PFSK-1 (cell line): ENCODE measurements at regions not wholly inside any gene's neighbourhood (a gene's known extent, or its start where the extent isn't known, plus 50 kb on each side); places are given as distances from the start of the nearest gene placed in this dataset.

ENCODE experiments used
- FOXP2 ChIP-seq: optimal IDR thresholded peaks from 2 replicates; pipeline ENCODE3; 2011; ENCODE audit warnings: borderline replicate concordance, control low read depth, inconsistent platforms; ENCODE audit not compliant: insufficient read depth; ENCODE audit errors: extremely low read length, extremely low read depth
- POLR2AphosphoS5 ChIP-seq: IDR thresholded peaks from 2 replicates; pipeline ENCODE4 v1.6.1; 2012; ENCODE audit warnings: low read depth, mild to moderate bottlenecking, control low read depth, low read length, moderate library complexity

- no peak for TF ChIP-seq POLR2AphosphoS5
- TF ChIP-seq FOXP2 = no peak
Measured at GRCh38 chr16:86202267-86202666, 303.3 kb downstream of the IRF8 start.
